HuH-7.5 (cell line): ENCODE measurements at regions not wholly inside any gene's neighbourhood (a gene's known extent, or its start where the extent isn't known, plus 50 kb on each side); places are given as distances from the start of the nearest gene placed in this dataset.
"Not testable (repeated sequence)": the region's sequence is repeated elsewhere in the genome, so short reads cannot be mapped to it uniquely, and the experiment has no call there.

Experiments used
- DNase-seq: peaks from one replicate; pipeline ENCODE4 v3.0.0; 2011; ENCODE audit warnings: low spot score

DNA sequence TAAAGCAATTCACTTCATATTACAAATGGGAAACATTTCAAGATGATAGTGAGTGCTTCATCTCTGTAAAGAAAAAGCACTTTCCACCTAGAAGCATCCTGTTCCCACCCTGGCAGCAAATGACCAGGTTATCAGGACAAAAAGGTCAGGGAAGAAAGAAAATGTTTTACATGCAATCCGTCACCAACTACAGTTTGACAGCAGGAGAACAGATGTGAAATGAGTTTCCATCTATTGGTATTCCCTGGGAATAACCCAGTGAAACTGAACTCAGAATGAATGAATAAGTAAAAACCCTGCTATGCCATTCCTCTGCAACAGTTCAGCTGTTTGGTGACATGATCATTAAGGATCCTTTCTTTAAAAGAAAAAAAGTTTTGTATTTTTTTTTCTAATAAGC is 67.6 kb downstream of the HTR1A start:
- DNase-seq: no peak

- DNase-seq: no peak
Observed at GRCh38 chr5:63878788-63879187, 83.5 kb downstream of the HTR1A start.

DNA sequence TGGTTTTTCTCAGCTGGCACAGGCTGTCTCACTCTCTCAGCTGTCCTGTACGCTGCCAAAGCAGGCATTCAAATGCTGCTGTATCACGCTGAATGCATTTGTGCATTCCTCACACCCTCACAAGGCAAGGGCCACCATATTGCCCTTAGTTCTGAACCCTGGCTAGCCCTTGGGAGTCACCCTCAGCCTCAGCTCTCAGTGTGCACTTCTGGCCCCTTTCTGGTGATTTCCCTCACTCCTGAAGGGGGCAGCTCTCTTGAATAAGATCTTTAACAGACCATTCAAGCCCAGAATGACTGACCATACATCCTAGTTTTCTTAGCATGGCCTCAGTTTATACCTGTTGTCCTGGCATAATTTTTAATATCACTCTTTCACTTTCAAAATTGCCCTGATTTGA is 84.3 kb downstream of the HTR1A start:
- no peak for DNase-seq

DNA sequence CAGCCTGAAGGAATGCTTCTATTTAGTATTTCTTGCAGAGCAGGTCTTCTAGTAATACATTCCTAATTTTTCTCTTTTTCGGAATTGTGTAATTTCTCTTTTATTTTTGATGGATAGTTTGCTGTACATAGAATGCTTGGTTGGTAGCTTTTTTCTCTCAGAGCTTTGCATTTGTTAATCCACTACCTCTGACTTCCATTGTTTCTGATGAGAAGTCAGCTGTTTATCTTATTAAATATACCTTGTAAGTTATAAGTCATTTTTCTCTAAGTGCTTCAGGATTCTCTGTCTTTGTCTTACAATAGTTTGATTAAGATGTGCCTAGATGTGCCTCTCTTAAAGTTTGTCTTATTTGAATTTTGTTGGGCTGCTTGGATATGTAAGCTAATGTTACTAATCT is 101.9 kb downstream of the HTR1A start:
- no peak for DNase-seq

GRCh38 chr5:63854076-63854475 is 108.2 kb downstream of the HTR1A start:
- DNase-seq: no peak

GRCh38 chr5:63843190-63843589 is 119.1 kb downstream of the HTR1A start:
- no peak for DNase-seq

DNA sequence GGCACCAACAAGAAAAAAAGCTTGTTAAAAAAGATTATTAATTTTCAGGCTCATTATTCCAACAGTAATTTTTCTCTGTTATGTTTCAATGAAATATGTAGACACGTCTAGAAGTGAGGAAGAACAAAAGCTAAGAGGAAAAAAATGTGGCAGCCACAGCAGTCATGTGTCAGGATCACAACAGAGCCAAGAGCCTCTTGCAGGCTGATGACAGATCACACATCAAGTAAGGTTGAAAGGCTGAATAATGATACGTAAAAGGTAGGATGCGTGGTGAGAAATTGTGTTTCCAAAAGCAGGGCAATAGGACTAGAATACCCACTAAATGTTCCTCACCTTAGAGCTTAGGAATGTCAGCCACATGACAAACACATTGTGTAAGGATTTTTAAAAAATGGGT is 124.8 kb downstream of the HTR1A start:
- no peak for DNase-seq

- no peak for DNase-seq
Observed at GRCh38 chr5:63831381-63831780, 130.9 kb downstream of the HTR1A start.

DNA sequence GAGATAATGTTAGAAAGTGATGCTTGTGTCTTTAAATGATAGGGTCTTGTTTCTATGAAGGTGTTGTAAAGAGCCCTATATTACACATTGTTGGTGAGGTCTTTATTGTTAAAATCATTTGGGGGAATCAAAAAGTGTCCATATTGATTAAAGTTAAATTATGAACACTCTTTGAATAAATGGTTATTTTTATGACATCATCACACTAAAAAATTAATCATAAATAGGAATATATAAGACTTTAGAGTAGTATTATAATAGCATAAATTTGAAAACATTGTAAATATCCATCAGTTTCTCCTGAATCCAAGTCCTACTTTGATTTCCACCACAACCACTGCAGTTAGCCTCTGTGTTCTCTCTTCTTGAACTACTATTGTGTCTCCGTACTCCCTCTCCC is 136.3 kb downstream of the HTR1A start:
- DNase-seq: no peak

GRCh38 chr5:63823583-63823982 is 138.7 kb downstream of the HTR1A start:
- no peak for DNase-seq

GRCh38 chr5:63822614-63823013 is 139.6 kb downstream of the HTR1A start:
- no peak for DNase-seq

DNA sequence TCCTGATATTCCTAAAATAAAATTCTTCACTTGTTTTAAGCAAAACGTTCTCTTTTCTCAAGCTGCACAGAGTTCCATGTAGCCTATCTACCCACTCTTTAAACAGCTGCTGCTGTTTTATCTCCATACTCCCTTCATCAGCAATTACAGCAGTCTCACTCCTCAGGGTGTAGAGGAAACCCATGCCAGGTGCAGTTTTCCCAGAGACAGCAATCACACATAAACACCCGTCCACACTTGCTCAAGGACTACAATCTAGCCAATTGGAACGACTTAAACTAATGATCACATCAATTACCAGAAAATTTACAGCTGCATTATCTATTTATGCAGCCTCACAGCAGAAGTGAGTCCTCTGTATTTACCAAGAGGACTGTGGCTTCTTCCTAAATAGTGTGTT is 141.7 kb downstream of the HTR1A start:
- DNase-seq: no peak

GRCh38 chr5:63812693-63813092 is 149.6 kb downstream of the HTR1A start:
- no peak for DNase-seq

DNA sequence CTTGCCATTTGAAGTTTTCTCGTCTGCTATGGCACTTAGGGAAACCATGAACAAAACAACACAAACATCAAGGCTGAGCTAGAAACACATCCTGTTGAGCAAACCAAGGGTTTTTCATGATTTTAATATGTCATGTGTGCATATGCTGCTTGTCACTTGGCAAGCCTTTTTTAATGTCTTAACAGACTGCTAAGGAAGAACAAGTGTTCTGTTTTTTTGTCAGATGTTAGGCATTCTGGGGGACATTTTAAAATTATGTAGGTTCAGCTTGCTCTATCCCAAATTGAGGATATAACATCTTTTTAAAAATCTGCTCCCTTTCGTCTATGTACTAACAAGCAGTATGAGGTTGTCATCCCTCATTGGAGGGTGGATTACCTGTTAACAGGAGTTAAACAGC is 150.3 kb downstream of the HTR1A start:
- DNase-seq: no peak

GRCh38 chr5:63811286-63811685 is 151.0 kb downstream of the HTR1A start:
- DNase-seq: no peak

DNA sequence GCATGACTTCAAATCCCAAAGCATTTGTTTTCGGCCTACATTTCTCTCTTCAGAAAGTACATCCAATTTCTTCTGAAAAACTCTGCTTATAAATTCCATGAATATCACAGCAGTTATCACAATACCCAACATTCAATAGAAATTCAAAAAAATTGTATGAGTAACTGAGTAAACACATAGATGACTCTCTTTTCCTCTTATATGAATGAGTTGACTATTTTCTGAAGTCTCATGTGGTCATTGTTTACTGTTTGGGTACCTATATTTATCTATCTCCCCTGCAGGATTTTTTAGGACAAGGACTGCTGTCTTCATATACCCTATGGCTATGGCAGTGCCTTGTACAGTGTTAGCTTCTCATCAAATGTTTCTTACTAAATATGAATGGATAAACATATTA is 157.1 kb downstream of the HTR1A start:
- no peak for DNase-seq

DNA sequence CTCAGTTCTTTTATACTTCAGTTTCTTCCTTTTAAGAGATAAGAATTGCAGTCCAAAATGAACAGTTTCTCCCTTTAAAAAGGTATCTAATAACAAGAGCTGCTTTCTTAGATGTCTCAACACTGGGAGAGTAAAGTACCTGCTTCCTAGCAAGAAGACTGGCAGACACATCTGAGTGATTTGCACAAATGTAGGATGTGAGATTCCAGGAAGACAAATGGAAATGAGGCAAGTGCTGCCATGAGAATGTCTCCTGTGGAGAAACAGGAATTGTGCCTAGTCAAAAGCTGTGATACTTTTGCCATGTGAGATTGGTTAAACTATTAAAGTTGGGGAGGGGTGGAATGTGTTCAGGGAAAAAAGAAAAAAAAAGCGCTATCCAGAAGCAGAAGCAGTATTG is 159.1 kb downstream of the HTR1A start:
- DNase-seq: no peak

- DNase-seq: no peak
Observed at GRCh38 chr5:63794979-63795378, 167.3 kb downstream of the HTR1A start.

DNA sequence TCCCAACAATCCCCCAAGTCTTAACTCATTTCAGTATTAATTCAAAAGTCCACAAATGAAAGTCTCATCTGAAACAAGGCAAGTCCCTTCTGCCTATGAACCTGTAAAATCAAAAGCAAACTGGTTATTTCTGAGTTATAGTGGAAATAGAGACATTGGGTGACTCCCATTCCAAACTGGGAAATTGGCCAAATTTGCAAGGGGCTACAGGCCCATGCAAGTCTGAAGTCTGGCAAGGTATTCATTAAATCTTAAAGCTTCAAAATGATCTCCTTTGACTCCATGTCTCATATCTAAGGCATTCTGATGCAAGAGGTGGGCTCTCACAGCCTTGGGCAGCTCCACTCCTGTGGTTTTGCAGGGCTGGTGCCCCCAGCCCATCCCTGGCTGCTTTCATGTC is 167.9 kb downstream of the HTR1A start:
- DNase-seq: no peak

DNA sequence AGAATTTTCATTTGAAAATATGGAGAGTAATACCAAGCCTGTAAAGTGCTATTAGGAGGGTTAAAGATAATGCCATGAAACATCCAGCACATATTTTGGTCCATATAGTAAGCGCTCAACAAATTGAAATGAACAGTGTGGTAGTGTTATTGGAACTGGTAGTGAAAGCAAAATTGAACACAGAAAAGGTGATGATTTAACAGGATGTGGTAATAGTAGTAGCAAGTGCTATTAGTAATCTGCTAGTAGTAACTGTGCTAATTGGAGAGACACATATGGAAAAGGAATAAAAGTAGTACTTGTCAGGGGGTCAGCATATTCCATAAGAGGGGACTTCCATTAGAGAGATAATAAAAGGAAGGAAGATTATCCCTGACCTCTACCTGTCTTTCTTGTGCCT is 187.3 kb downstream of the HTR1A start:
- no peak for DNase-seq

- no peak for DNase-seq
Observed at GRCh38 chr5:63768221-63768620, 194.0 kb downstream of the HTR1A start.

DNA sequence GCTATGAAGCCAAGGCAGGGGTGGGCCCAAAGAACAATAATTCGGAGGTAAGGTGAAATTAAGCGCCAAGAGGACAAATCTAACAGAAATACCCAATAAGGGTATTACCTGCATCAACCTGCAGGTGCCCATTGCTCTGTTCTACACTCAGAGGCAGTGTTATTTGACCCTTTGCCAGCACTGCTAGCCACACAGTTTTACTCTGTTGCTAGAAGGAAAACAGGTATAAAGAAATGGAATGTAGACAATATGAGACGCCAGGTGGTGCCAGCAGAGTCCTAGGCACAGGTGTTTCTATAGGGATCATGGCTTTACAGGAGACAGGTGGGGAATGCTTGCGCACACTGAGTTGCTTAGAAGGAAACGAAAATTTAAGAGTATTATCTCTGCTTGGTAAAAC is 201.3 kb downstream of the HTR1A start:
- DNase-seq: no peak

DNA sequence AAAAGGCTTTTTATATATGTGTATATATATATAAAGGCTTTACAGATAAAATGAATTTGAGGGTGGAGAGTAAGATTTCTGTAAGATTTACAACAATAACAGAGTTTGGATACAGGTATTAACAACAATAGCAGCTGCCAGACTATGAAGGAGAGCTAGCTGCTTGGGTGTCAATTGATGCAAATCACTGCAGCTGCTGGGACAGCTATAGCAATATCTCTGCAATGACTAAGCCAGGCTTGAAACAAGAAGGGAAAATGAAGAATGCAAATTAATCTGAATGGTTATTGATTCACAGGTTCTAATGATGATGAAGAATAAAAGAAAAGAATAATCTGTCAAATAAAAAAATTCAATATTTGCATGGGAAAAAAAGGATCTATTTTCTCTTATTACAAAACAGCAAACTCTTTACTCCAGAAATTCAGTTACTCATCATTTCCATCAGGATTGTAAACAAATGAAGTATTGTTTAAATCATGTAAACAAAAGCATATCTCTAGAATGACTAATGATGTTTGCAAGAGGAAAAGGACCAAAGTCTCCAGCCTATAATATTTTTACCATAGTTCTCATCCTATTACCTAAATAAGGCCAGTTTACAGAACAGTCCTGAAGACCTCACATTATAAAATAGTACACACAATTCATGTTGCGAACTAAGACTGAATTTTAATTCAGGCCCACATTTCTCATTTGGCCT is 219.0 kb downstream of the HTR1A start:
- no peak for DNase-seq

- not testable (repeated sequence) for DNase-seq
Observed at GRCh38 chr5:63732880-63733279, 229.4 kb downstream of the HTR1A start.

DNA sequence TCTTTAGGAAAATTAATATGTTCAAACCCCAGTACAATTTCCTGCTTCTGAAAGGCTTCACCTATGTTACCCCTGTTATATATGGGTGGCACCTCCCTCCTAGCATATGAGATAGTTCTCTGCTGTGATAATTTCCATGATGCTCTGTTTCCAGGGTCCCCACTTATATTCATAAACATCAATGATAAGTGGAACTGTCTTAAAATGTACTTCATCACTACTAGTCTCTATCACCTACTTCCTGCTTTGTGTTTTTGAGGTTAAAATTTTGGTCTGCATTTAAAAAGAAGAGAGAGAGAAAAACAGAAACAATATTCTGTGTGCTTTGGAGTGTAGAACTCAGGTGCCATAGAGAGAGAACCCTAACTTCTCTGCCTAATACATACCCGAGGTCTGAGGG is 234.7 kb downstream of the HTR1A start:
- DNase-seq: no peak
